Cardiac muscle cell (in vitro differentiated cells and primary cell): ENCODE measurements at regions not wholly inside any gene's neighbourhood (a gene's known extent, or its start where the extent isn't known, plus 50 kb on each side); places are given as distances from the start of the nearest gene placed in this dataset.

Experiments used
- DNase-seq, 2 donors: peaks; one replicate each; pipeline versions ENCODE4 v3.0.0 to v3.0.0-alpha.2; 2010 to 2017; ENCODE audit warnings: low read depth in 1 of 2, low spot score in 1 of 2
- H3K27ac ChIP-seq: fragments of 200-600 bp; sonication (generic); 2 replicates; pipeline ENCODE4 v1.5.1; 2016
- H3K27me3 ChIP-seq: fragments of 200-600 bp; sonication (generic); 2 replicates; pipeline ENCODE4 v1.6.0; 2016; ENCODE audit warnings: control low read depth
- H3K36me3 ChIP-seq: fragments of 200-600 bp; sonication (generic); 2 replicates; pipeline ENCODE4 v1.5.1; 2016; ENCODE audit warnings: control low read depth
- H3K4me1 ChIP-seq: fragments of 200-600 bp; sonication (generic); 2 replicates; pipeline ENCODE4 v1.8.1; 2017; ENCODE audit warnings: low read depth, mild to moderate bottlenecking, mixed run types
- H3K4me3 ChIP-seq: fragments of 200-600 bp; sonication (generic); 2 replicates; pipeline ENCODE4 v1.5.1; 2016; ENCODE audit warnings: mild to moderate bottlenecking
- H3K9me3 ChIP-seq: fragments of 200-600 bp; sonication (generic); 2 replicates; pipeline ENCODE4 v1.5.1; 2017; ENCODE audit warnings: low read depth, mild to moderate bottlenecking, control low read depth
- TF ChIP-seq, protein P1 (sequence below): IDR thresholded peaks from 2 replicates; pipeline ENCODE4 v1.5.1; 2012; ENCODE audit warnings: low read depth, mild to moderate bottlenecking, low read length

- no peak overlapping the region for H3K27ac ChIP-seq
- TF ChIP-seq, protein P1, sequence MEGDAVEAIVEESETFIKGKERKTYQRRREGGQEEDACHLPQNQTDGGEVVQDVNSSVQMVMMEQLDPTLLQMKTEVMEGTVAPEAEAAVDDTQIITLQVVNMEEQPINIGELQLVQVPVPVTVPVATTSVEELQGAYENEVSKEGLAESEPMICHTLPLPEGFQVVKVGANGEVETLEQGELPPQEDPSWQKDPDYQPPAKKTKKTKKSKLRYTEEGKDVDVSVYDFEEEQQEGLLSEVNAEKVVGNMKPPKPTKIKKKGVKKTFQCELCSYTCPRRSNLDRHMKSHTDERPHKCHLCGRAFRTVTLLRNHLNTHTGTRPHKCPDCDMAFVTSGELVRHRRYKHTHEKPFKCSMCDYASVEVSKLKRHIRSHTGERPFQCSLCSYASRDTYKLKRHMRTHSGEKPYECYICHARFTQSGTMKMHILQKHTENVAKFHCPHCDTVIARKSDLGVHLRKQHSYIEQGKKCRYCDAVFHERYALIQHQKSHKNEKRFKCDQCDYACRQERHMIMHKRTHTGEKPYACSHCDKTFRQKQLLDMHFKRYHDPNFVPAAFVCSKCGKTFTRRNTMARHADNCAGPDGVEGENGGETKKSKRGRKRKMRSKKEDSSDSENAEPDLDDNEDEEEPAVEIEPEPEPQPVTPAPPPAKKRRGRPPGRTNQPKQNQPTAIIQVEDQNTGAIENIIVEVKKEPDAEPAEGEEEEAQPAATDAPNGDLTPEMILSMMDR, result no peak
- no peak overlapping the region for H3K4me3 ChIP-seq
- H3K4me1 ChIP-seq, result no peaks in the 10 kb centered on the region
- no peaks in the 10 kb centered on the region for H3K9me3 ChIP-seq
- H3K27me3 ChIP-seq, result peaks cover 78% of the 10 kb centered on the region
- no peaks in the 10 kb centered on the region for H3K36me3 ChIP-seq
- peak in 1 of 2 donors; percentile 60 for DNase-seq
Observed at GRCh38 chr12:89840162-89840922, 131.7 kb upstream of the ATP2B1 start.

DNA sequence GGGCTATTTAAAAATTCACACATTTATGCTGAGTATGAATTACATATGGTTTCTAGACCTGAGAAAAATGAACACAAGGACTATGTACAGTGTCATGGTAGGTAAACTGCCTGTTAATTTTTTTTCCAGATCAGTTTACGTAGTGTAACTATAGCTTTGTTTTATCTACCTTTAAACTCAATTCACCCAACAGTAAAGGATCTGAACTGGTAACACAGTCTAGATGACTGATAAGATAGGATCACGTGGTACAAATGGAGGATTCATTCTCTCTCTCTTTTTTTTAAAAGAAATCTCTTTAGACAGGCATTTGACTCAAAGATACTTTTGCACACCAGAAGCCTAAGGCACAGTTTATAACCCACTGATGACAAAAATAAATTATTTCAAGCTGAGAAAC lies 130.8 kb upstream of the ATP2B1 start:
- Histone ChIP-seq H3K4me3 (no peak overlapping the region), H3K4me1 (no peaks in the 10 kb centered on the region), H3K27ac (no peak overlapping the region), H3K36me3 (no peaks in the 10 kb centered on the region), H3K27me3 (peaks cover 72% of the 10 kb centered on the region), H3K9me3 (no peaks in the 10 kb centered on the region)
- TF ChIP-seq, protein P1, result no peak
- no peak for DNase-seq

DNA sequence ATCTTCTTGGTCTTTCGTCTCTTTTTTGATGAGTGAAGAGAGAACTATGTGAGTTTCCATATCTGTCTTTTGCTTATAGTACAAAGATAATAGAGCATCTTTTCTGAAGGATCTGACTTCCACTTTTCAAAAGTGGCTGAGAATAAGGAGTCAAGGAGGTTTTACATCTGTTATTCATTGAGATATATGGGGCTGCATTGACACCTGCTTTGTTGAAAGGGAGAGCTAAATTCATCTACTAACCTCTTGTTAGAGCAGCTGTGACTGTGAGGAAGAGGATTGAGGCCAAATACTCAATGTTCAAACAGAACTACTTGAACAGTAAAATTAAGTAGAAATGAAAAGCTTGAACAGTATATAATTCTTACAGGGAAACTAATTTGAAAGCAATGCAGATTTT lies 130.2 kb upstream of the ATP2B1 start:
- Histone ChIP-seq H3K4me3 (no peak overlapping the region), H3K36me3 (no peaks in the 10 kb centered on the region), H3K27me3 (peaks cover 70% of the 10 kb centered on the region)

DNA sequence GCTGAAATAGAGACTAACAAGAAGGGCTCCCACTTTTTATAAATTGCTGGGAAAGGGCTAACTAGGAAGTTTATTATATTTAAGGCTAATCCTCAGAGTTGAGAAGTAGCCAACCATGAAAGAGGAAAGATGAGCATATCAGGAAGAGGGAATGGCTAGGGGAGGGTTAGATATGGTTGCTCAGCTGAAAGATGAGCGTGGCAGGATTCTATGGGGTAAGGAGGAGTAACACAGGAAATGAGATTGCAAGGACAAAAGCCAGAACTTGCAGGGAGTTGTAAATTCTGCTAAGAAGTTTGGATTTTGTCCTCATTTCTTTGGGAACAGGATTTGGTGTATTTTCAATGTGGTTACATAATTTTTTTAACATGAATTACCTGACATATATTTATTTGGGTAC lies 127.4 kb upstream of the ATP2B1 start:
- Histone ChIP-seq H3K36me3 (no peaks in the 10 kb centered on the region), H3K4me3 (no peak overlapping the region), H3K4me1 (no peaks in the 10 kb centered on the region), H3K27ac (no peak overlapping the region), H3K9me3 (no peaks in the 10 kb centered on the region), H3K27me3 (peaks cover 70% of the 10 kb centered on the region)
- TF ChIP-seq, protein P1, result no peak
- peak in 1 of 2 donors; percentile 36 for DNase-seq

More for the DNA sequence above, 130.2 kb upstream of the ATP2B1 start:
- DNase-seq, result no peak
- Histone ChIP-seq H3K9me3 (no peaks in the 10 kb centered on the region), H3K27ac (no peak overlapping the region), H3K4me1 (no peaks in the 10 kb centered on the region)
- TF ChIP-seq, protein P1, result no peak

DNA sequence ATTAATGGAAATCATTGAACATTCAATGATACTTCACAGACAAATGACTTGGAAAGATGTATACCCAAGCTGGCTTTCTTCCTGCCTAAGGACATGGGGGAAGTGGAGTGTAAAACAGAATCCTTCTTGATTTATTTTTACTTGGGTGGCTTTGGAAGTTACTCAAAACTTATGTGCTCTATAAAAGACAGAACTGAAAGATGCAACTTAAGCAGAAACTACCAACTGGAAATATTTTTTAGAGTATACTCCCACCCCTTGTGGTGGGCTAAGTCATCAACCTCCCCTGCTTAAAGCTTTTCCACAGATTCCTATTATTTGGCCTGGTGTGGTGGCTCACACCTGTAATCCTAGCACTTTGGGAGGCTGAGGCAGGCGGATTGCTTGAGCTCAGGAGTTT lies 126.0 kb upstream of the ATP2B1 start:
- H3K36me3 ChIP-seq, result no peaks in the 10 kb centered on the region
- no peak for DNase-seq
- H3K27me3 ChIP-seq, result peaks cover 62% of the 10 kb centered on the region
- no peaks in the 10 kb centered on the region for H3K9me3 ChIP-seq
- H3K27ac ChIP-seq, result no peak overlapping the region
- TF ChIP-seq, protein P1, result no peak
- H3K4me1 ChIP-seq, result no peaks in the 10 kb centered on the region
- H3K4me3 ChIP-seq, result no peak overlapping the region
